Hippocampal formation (tissue), 2 donors: ENCODE measurements at regions not wholly inside any gene's neighbourhood (a gene's known extent, or its start where the extent isn't known, plus 50 kb on each side); places are given as distances from the start of the nearest gene placed in this dataset.
A peak's percentile ranks its signal among the peaks of the same experiment; 100 is the strongest.
"Not testable (repeated sequence)": the region's sequence is repeated elsewhere in the genome, so short reads cannot be mapped to it uniquely, and the experiment has no call there.

ENCODE experiments used
- DNase-seq, 2 donors: peaks; one replicate each; lab custom pipeline; 2025; lab: John Stamatoyannopoulos, UW

GRCh38 chr1:9441451-9442133 lies 97.7 kb upstream of the SLC25A33 start:
- peak; percentile 18 to 53 for DNase-seq

- DNase-seq = no peak
These were observed 96.9 kb upstream of the SLC25A33 start for GRCh38 chr1:9442278-9442846.

GRCh38 chr1:9442986-9443385 lies 96.3 kb upstream of the SLC25A33 start:
- DNase-seq = no peak

- no peak for DNase-seq
These were observed 95.3 kb upstream of the SLC25A33 start for GRCh38 chr1:9443913-9444445.

GRCh38 chr1:9444532-9444931 lies 94.7 kb upstream of the SLC25A33 start:
- DNase-seq = no peak

- not testable (repeated sequence) for DNase-seq
These were observed 94.2 kb upstream of the SLC25A33 start for GRCh38 chr1:9445081-9445480.

- DNase-seq = no peak
These were observed 91.9 kb upstream of the SLC25A33 start for GRCh38 chr1:9447215-9447960.

GRCh38 chr1:9448132-9449109 lies 90.8 kb upstream of the SLC25A33 start:
- DNase-seq = no peak

GRCh38 chr1:9449110-9449627 lies 90.1 kb upstream of the SLC25A33 start:
- DNase-seq = no peak

GRCh38 chr1:9449976-9450696 lies 89.1 kb upstream of the SLC25A33 start:
- DNase-seq = no peak

GRCh38 chr1:9451081-9451480 lies 88.2 kb upstream of the SLC25A33 start:
- no peak for DNase-seq

GRCh38 chr1:9452516-9453140 lies 86.6 kb upstream of the SLC25A33 start:
- no peak for DNase-seq

GRCh38 chr1:9453375-9453774 lies 85.9 kb upstream of the SLC25A33 start:
- DNase-seq = no peak

- DNase-seq = no peak
These were observed 85.4 kb upstream of the SLC25A33 start for GRCh38 chr1:9453779-9454418.

GRCh38 chr1:9454494-9455066 lies 84.7 kb upstream of the SLC25A33 start:
- DNase-seq = no peak

GRCh38 chr1:9455487-9456234 lies 83.6 kb upstream of the SLC25A33 start:
- peak; percentile 29 to 53 for DNase-seq

- no peak for DNase-seq
These were observed 82.4 kb upstream of the SLC25A33 start for GRCh38 chr1:9456833-9457232.

GRCh38 chr1:9459816-9460407 lies 79.4 kb upstream of the SLC25A33 start:
- no peak for DNase-seq
